ENCODE measurements at regions not wholly inside any gene's neighbourhood (a gene's known extent, or its start where the extent isn't known, plus 50 kb on each side); places are given as distances from the start of the nearest gene placed in this dataset.

- DNase-seq (ENCODE audit: low spot score): peak; percentile 13
Measured at GRCh38 chr12:107891967-107892366, 117.5 kb downstream of the ASCL4 start.

DNA sequence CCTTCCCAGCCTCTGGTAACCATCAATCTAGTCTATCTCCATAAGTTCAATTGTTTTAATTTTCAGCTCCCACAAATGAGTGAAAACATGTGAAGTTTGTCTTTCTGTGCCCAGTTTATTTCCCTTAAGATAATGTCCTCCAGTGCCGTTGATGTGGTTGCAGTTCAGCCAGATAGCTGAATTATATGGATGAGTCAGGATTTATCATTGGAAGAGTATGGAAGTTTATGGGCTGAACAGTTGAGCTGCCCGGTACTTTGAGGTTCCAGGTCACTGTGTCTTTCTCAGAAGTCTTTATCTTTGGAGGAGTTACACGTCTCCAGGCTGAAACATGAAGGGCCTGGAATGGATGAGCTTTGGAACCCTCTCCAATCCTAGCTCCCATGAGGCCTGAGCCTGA lies 120.1 kb downstream of the ASCL4 start:
- DNase-seq (ENCODE audit: low spot score): no peak

GRCh38 chr12:107895966-107896365 lies 121.5 kb downstream of the ASCL4 start:
- no peak for DNase-seq (ENCODE audit: low spot score)

GRCh38 chr12:107900588-107900987 lies 126.1 kb downstream of the ASCL4 start:
- no peak for DNase-seq (ENCODE audit: low spot score)

GRCh38 chr12:107903341-107904061 lies 129.0 kb downstream of the ASCL4 start:
- DNase-seq (ENCODE audit: low spot score): peak; percentile 33

- no peak for DNase-seq (ENCODE audit: low spot score)
Measured at GRCh38 chr12:107906707-107907106, 132.2 kb downstream of the ASCL4 start.

GRCh38 chr12:107912421-107913004 lies 138.0 kb downstream of the ASCL4 start:
- DNase-seq (ENCODE audit: low spot score): peak; percentile 64

DNA sequence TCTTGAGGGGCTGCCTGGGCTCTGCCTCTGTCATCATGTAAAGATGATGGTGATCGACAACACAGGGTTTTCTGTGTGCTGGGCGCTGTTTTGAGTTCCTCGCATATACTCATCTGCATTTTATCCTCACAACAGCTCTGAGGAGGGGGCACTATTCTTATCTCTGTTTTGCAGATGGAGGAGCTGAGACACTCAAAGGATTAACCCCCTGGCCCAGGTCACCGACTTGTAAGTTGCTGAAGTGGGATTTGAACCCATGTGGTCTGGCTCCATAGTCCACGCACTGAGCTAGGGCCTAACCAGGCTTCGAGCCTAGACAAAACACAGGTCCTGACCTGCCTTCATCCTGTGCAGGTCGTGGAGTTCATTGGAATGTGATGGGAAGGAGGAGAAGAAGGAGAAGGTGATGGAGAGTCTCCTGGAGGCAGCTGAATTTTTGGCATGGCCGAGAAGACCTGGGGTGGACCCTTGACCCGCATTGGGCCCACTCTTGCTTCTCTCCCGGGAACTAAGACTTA lies 140.0 kb downstream of the ASCL4 start:
- no peak for DNase-seq (ENCODE audit: low spot score)

DNA sequence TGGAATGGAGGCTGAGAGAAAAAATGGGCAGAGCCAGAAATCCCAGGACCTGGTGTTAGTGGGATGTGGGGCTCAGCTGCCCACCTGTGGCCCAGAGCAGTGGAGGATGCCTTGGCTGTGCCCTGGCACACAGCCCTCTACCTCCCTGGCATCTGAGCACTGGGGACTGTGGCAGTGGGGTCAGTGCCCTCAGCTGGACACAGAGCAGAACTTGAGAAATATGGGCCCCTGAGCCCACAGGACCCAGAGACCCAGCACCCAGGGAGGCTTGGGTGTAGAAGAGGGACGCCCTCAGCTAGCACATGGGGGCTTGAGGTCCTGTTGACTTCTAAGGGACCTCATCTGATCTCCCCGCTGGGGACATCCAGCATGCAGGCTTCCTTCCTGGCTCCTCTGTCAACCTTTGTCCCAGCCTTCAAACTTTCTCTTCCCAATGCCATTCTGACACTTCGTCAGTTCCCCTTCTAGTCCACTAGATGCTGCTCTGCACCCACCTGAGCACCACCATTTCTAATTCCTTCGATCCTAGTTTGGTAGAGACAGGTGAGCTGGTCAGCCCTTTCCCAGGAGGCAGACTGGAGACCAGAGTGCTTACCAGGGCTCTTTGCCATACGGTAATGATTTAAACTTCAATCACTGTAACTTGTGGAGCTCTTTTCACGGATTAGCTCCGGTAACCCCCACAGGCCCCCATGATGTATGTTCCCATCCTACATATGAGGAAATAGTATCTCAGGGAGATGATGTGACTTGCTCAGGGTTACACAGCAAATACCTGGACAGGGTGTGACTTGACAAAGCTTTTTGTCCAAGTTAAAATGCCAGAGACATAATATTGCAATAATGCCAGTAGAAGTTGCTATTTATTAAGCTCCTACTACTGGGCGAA lies 143.7 kb downstream of the ASCL4 start:
- DNase-seq (ENCODE audit: low spot score): peak; percentile 69

DNA sequence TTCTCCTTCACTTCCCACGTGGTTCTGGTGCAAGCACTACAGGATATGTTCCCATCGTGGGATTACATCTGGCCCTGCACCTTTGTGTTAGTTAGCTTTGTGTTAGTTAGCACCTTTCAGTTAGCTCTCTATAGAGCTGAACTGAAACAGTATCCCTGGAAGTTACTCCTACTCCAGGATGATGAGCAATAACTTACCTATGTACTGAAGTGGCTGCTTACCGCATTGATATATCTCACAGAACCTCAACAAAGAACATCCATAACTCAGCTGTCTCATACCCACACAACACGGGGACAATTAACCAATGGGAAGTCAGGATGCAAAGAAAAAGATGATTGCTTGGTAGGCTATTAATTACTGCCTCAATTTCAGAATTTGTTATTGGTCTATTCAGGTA lies 146.6 kb downstream of the ASCL4 start:
- no peak for DNase-seq (ENCODE audit: low spot score)

DNA sequence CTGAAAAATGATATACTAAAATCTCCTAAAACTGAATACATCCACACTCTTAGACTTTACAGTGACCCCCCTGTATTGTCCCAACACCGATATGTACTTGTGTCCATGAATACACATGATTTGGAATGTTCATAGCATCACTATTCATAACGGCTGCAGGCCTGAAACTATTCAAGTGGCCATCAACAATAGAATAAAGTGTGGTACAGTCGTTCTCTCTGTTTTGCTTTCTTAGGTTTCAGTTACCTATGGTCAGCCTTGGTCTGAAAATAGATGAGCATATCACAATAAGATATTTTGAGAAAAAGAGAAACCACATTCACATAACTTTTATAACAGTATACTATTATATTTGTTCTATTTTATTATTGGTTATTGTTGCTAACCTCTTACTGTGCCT lies 150.6 kb downstream of the ASCL4 start:
- DNase-seq (ENCODE audit: low spot score): no peak

DNA sequence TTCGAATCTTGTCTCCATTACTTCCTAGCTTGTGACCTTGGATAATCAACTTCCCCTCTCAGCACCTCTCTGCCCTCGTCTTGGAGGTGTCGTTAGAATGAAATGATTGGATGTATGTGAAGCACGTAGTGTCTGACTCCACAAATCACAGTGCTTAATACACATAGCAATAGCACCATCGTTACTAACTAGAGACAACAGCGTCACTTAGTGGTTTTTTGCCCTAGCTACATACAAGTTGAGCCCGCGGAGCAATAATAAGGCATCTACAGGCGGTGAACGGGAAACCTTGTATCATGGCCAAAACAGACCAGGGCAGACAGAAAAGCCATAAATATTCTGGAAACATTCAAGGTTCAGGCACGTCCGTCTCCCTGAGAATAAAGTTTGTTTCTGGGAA lies 154.9 kb downstream of the ASCL4 start:
- DNase-seq (ENCODE audit: low spot score): peak; percentile 56

- DNase-seq (ENCODE audit: low spot score): no peak
Measured at GRCh38 chr12:107931761-107932160, 157.3 kb downstream of the ASCL4 start.

DNA sequence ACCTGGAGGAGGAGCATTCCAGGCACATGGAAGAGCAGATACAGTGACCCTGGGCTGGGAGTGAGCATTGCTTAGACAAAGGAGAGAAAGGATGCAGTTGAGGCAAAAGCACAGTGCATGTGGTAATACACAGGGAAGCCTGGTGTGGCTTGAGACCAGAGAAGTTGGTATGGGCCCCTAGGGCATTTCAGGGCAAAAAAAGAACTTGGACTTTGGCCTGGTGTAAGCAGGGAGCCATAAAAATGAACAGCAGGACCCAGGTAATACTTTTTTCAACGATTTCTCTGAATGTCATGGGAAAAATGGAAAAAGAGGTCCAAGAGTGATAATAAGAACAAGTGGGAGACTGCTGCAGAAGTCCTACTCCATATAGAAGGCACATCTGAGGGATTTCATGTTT lies 163.9 kb downstream of the ASCL4 start:
- no peak for DNase-seq (ENCODE audit: low spot score)

DNA sequence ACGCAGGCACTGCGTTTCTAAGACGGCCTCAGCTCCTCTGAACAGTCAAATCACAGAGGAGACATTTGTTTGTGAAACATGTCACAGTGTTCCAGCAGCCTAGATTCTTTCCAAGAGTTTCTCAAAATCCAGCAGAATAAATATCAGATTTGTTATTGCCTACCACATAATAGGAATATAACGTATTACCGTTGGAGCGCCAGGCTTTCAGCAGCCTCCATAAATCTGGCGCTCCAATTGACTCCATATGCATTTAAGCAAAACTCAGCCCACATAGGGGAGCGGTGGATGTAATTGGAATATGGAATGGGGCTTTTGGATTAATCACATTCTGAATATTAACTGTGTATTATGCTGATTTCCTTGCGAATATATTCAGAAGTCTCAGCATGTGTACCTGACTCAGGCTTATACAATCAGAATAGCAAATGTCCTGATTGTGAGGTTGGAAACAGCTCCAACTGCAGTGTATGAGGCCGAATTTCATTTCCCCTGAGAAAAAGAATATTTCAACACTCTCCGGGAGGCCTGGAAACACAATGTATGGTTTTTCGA lies 174.0 kb downstream of the ASCL4 start:
- DNase-seq (ENCODE audit: low spot score): no peak

DNA sequence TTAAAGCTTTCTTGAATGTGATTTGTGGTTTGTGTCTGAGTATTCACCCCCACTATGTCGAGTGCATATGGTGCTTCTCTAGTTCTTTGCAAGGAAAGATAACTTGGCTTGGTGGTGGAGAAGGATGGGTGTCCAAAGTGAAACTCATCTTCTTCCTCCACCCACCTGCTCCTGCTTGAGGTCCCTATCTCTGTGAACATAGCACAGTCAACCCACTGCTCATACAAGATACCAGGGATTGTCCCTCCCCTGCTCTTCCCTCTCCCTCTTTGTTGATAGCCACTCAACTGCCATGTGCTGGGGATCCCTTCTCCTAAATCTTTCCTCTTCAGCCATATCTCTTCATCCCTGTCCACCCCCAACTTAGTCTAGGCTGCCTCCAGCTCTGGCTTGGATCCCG lies 176.5 kb downstream of the ASCL4 start:
- DNase-seq (ENCODE audit: low spot score): no peak

GRCh38 chr12:107955966-107956643 lies 173.0 kb upstream of the WSCD2 start:
- DNase-seq (ENCODE audit: low spot score): no peak

DNA sequence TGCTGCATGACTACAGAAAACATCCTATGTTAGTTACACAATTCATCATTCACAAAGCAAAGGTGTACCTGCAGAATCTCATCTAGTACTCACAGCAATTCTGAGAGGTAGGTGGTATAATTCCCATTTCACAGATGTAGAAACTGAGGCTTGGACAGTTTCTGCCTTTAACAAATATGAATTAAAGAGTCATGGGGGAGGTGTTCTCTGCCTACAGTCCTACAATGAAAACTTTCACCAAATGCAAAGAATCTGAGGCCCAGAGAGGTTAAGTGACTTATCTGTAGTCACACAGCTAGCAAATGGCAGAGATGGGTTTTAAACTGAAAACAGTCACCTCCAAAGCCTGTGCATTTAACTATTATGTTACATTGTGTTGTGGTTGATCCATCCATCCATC lies 171.6 kb upstream of the WSCD2 start:
- DNase-seq (ENCODE audit: low spot score): no peak

DNA sequence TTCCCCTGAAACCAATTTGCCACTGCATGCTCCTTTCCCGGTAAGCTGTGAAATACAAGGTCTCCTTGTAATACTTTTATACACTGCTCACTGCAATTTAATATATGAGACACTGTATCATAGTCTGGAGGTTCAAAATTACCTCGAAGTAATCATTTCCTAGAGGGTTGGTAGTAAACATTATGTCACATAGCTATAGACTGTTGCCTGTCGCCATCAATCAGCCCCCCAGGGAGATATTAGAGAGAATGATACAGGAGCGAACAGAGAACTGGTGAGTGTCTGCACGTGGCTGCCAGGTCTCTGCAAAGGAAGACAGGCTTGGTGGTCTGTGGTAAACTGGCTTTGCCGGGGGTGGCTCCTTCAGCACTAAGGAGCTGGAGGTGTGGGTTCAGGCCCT lies 165.5 kb upstream of the WSCD2 start:
- no peak for DNase-seq (ENCODE audit: low spot score)

DNA sequence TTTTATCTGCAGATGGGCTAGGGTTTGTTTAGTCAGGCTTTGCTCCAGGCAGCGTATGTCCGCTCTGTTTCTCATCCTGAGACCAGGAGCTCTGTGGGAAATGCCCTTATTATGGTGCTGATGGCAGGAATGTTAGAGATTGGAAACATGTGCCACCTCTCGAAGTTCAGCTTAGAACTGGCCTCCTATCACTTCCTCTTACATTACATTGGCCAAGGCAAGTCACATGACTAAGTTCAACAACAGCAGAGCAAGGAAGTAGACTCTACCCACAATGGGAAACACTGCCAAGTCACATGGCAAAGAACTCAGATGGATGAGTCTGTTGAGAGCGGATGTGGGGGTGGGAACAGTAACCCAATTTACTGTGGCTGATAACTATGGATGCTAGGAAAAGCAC lies 161.9 kb upstream of the WSCD2 start:
- no peak for DNase-seq (ENCODE audit: low spot score)

DNA sequence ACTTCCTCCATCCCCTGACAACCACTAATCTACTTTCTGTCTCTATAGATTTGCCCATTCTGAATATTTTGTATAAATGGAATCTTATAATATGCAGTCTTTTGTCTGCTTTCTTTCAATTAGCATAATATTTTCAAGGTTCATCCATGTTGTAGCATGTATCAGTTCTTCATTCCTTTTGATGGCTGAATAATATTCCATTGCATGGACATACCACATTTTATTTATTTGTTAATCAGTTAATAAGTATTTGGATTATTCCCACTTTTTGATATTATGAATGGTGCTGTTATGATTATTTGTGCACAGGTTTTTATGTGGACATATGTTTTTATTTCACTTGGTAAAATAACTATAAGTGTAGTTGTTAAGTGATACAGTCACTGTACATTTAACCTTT lies 155.1 kb upstream of the WSCD2 start:
- no peak for DNase-seq (ENCODE audit: low spot score)

- DNase-seq (ENCODE audit: low spot score): no peak
Measured at GRCh38 chr12:107976331-107976730, 152.8 kb upstream of the WSCD2 start.
